Limb (tissue), 2 donors: ENCODE measurements at regions not wholly inside any gene's neighbourhood (a gene's known extent, or its start where the extent isn't known, plus 50 kb on each side); places are given as distances from the start of the nearest gene placed in this dataset.
A peak's percentile ranks its signal among the peaks of the same experiment; 100 is the strongest.

ENCODE experiments used
- DNase-seq, 2 donors: peaks; one replicate each; pipeline ENCODE4 v3.0.0-alpha.2; 2016; ENCODE audit errors: extremely low spot score in 2 of 2

GRCh38 chr9:7984692-7985091 lies 185.1 kb upstream of the DMAC1 start:
- no peak for DNase-seq

GRCh38 chr9:7984203-7984602 lies 184.6 kb upstream of the DMAC1 start:
- no peak for DNase-seq

- DNase-seq: no peak
Observed at GRCh38 chr9:7983490-7983889, 183.9 kb upstream of the DMAC1 start.

DNA sequence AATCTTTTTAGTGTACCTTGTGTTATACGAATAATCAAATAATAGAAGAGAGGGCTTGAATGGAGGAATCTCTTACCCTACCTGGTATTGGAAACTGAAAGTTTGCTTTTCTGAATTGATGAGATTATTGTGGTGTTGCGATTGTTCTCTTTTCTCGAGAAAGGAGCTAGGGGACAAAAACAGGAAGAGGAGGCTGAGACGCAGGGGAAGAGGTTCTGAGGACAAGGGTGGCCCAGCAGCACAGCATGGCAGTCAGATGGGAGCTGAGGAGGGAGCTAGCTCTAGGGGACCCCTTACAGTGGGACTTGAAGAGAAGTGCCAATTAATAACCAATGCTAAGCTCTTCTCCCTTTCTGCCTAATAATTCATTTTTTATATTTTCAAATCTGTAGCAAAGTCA lies 183.3 kb upstream of the DMAC1 start:
- no peak for DNase-seq

DNA sequence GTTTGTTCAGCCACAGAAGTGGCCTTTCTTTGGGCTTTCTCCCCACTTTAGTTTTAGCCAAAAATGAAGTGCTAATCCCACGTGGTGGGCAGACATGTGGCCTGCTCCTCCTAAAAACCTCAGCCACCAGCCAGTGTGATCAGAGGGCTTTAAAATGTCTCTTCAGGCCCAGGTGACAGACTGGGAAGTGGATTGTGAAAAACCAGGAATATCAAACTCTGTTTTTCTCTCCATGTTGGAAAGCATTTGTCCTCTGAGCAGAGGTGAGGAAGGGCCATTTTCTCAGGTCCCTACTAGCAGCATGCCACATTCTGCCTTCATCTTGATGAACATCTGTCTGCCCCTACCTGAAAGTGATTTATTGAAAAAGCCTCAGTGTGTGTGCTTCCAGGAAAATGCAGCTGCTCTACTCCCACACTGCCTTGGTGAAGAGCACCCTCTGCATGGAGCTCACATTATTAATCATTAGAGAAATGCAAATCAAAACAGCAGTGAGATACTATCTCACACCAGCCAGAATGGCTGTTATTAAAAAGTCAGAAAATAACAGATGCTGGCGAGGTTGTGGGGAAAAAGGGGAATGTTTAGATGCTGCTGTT lies 181.2 kb upstream of the DMAC1 start:
- no peak for DNase-seq

GRCh38 chr9:7980041-7980440 lies 180.5 kb upstream of the DMAC1 start:
- no peak for DNase-seq

DNA sequence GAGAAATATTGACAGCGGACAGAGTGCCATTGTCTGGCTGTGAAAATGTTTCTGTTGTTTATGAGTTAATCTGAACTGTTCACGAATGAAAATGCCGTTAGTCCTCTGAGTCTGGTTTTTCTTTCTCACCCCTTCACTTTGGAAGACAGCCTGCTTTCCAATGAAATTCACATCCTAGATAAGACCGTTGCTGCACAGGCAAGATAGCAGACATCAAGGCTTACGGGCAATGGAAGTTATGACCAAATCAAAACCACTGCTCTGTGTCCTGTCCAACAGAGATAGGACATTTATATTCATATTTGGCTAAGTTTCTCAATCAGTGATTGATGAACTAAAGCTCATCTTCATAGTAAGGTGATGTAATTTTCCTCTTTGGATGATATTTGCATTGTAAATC lies 180.0 kb upstream of the DMAC1 start:
- no peak for DNase-seq

- no peak for DNase-seq
Observed at GRCh38 chr9:7977586-7977985, 178.0 kb upstream of the DMAC1 start.

- no peak for DNase-seq
Observed at GRCh38 chr9:7976856-7977255, 177.3 kb upstream of the DMAC1 start.

DNA sequence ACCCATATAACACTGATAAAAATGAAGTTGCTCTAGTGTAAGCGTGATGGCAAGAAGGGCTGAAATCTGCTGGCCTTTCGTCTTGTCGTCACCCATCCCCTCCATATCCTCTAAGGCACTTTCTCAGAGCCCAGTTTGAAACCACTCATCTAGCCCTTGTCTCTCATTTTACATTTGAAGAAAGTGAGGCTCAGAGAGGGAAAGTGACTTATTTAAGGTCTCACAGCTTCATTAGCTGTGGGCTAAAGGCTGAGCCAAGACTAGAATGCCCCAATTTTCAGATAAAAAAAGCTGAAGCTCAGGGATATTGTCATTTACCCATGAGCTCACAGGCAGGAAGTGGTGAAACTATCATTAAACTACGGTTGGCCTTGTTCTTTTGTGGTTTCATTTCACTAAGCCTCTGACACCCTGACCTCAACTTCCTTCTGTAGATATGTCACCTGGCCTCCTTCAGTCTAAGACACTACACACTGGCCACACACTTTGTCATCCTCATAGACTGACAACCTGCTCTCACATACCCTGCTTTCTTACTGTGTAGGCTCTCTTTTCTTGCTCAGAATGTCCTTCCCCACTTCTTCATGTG lies 176.7 kb upstream of the DMAC1 start:
- DNase-seq: no peak

DNA sequence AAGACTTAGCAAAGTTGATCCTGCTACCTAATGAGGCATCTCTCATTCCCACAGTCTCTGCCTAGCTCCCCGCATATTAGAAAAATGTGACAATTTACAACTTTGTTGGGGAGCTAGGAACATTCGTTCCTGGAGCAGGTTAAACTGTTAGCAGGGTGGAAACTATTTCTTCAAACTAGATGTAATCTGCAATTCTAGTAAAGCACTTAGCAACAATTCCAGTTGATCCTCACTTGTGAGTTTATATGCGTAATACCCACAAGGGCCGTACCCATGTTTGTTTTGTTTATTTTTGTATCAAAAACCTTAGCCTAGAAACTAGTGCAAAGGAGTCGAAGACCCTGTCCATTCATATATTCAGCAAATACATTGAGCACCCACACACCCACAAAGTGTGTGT lies 175.8 kb upstream of the DMAC1 start:
- DNase-seq: no peak

- DNase-seq: no peak
Observed at GRCh38 chr9:7974335-7974960, 174.9 kb upstream of the DMAC1 start.

DNA sequence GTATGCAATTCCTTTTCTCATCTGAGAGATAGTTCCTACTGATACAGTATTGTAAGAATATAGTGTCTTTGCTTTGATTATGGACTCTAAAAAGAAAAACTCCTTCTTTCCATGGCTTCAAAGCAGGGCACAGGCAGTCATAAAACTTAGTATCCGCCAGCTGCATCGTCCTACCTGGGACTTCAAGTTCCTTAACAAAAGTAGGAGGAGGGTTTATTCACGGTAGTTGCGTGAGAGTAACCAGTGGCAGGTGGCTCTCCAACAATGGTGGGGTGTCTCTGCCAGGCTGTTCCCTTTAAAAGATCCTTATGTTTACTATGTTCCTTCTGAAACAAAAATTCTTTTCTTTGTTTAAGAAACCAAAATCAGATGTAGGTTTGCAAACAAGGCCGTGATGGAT lies 173.5 kb upstream of the DMAC1 start:
- DNase-seq: no peak

DNA sequence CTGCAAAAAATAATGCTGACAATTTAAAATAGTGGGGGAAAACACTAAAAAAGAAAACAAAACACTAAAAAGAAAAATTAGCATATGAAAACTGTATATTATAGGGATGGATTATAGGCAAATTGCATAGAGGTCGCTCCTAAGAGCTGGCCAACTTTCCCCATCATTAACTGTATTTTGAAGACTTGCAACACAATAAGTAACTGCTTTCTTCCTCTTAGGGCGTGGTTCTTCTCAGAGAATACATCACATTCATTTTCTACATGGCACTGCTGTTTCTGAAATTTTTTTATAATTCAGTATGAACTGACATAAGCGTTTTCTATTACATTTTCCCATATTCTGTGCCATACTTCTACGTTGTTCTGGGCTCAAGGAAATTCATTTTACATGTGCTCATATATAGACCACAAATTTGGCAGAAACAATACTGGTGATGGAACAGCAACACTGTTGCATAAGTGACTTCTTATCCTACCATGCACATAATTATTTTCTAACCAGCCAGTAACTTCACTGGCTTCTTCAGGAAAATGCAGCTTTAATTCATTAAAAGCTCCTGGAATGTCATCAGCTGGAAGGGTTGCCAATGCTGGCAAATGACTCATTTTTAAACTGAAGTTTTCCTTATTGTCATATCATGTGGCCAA lies 171.2 kb upstream of the DMAC1 start:
- peak in 1 of 2 donors; percentile 52 for DNase-seq

GRCh38 chr9:7968687-7969086 lies 169.1 kb upstream of the DMAC1 start:
- DNase-seq: no peak

DNA sequence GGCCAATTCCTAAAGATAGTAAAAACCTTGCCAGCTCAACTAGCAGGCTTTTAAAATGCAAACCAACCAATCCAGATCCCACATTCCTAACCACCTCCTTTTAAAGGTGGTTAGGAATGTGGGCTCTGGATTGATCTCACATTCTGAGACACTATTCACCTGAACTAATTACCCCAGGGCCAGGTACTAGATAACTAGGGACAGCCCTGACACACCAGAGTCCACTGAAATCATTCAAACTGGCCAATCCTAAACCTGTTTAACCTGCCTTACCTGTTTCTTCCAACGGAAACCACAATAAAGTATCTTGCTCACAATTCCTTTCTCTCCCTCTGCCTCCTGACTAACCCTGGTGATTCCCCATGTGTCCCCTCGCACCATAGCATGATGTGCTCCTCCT lies 168.3 kb upstream of the DMAC1 start:
- no peak for DNase-seq

DNA sequence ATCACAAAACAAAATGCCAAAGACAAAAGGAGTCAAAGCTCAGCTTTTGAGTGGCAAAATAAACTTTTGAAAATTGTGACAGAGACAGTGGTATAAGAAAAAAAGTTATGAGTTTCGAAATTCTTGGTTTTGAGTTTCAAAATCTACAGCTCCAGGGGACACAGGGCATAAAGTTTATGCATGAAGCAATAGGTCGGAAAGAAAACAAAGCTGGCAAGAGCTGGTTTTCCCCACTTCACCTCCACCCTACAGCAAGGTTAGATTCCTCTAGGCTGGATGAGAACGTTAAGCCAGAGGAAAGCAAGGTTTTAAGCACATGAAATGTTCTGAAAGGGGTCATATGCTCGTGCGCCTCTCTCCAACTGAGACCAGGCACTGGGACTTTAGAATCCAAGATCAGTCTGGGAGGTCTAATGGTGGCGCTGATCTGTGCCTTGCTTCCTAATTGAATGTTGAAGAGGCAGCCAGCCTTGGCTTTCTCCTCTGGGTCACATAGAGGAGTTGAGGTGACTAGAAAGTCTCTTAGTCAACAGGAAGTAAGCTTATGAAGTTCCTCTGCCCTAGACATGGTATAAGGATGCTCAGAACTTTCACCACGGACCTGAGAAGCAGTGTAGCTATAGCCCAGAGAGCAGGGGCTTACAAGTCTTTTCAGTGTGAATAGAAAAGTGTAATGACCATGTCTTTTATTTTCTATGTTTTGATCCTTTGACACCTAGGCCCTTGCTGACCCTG lies 167.7 kb upstream of the DMAC1 start:
- DNase-seq: no peak

DNA sequence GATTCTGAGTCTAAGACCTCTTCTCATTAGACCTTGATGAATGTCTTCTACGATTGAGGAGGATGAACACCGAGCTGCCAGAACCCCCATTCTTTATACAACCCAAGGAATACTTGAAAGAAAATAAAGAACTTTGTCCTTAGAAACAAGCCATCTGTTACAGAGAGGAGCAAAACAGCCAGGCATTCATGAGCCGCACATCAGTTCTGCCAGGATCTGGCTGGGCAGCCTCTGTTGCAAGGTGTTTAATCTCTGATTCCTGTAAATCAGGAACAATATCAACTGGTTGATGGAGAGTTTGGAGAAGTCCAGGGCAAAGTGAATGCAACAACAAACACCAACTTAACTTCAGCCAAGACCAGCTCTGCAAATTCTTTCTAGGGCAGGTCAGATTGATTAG lies 165.5 kb upstream of the DMAC1 start:
- no peak for DNase-seq

DNA sequence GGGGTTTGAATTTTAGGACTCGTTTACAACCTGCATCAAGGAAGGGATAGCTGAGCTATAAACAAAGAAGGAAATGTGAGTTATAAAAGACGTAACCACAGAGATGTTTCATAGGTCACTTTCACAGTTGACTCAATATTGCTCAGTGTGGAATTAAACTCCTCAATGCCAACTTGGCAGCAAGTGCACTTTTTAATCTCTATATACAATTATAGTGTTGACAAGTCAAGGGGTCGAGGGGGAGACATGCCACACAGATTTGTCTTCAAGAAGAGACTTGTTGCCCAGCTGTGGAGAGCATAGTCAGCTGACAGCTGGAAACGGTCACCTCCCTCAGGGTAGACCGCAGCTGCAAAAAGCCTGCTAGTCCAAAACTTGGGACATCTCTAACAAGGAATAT lies 163.4 kb upstream of the DMAC1 start:
- DNase-seq: no peak

DNA sequence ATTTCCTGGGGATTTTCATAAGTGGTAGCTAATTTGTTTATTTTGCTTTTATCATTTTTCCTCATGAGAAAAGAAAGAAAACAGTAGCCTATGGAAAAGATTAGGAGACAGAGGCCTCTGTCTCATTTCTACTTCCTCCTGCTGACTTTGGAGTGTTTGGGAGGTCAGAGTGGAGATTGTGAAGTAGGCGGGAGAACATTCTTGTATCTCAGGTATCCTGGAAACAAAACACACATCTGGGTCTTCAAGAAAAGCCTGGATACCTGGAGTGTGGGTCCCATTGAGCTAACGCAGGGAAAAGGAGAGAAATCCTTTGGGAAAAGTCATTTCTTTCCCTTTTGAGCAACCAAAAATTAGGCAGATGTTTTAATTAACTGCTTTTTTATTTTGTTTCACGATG lies 161.5 kb upstream of the DMAC1 start:
- DNase-seq: no peak

- no peak for DNase-seq
Observed at GRCh38 chr9:7960320-7961050, 160.9 kb upstream of the DMAC1 start.

GRCh38 chr9:7957803-7958202 lies 158.2 kb upstream of the DMAC1 start:
- DNase-seq: no peak
